ENCODE measurements at regions not wholly inside any gene's neighbourhood (a gene's known extent, or its start where the extent isn't known, plus 50 kb on each side); places are given as distances from the start of the nearest gene placed in this dataset.

DNA sequence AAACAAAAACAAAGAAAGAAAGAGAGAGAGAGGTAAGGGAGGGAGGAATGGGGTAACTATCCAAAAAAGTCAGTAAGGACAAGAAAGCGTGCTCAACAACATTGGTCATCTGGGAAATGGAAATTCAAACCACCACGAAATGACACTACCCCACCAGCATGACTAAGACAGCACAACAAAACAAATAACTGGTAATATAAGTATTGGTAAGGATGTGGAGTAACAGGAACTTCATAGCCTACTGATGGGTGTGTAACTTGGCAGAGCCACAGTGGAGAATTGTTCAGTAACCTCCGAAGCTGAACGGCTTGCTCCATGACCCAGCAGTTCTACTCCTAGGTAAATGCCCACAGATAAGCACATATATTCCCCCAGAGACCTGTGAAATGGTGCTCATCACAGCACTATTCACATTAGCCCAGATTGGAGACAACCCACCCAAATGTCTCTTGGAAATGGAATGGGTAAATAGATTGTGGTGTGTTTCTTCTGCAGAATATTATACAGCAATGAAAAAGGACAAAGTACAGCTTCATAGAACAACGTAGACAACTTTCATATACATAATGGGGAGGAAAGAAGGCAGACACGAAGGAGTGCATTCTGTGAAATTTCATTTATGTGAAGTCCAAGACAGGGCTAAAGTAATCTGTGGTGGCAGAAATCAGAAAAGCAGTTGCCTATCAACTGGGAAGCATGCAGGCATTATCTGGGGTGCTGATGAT, 95.5 kb upstream of the ATP6AP2 start:
- no peak for DNase-seq

DNA sequence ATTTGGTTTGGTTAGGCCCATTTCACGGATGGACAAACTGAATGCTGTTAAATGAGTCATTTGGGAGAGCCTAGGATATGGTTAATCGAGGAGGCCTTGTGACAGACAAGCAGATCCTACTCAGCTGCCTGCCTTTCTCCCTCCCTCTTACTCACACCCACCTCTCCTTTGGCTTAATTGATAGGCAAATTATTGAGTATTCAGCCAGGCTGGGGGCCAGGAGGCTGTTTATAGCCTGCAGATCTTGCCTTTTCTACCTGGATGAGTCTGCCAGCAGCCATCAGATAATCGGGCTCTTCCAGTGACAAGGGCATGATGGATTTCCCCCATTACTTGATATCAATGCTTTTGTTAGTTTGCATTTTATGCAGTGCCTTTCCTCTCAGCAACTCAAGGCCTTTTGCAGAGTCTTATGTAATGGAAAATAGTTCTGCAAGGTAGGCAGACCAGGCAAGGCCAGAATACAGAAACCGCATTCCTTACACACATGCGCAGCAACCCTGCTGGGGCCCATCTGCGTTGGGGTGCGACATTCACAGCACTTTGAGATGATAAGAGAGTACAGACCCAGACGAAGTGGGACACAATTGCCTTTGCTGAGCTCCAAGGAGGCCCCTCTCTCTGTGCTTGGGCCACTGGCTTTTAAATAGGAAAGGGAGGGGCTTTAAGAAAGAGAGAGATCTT, 96.2 kb upstream of the ATP6AP2 start:
- DNase-seq = no peak

DNA sequence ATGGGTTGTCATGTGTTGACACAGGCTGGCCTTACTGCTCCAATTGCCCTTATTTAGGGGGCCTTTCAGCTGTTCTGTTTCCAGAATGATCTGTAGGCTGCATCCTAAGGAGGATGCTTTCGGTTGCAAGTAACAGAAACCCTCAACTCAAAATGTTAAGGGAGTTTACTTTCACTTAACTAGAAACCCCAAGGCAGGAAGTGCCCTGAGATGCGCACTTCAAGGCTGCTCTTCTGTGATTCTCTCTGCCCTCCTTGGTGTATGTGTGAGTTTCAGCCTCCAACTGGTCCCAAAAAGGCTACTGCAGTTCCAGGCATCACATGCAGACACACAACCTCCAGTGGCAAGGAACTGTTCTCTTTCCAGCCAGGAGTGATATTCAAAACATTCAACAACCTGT, 97.3 kb upstream of the ATP6AP2 start:
- peak in 1 of 5 experiments; percentile 71 for DNase-seq

DNA sequence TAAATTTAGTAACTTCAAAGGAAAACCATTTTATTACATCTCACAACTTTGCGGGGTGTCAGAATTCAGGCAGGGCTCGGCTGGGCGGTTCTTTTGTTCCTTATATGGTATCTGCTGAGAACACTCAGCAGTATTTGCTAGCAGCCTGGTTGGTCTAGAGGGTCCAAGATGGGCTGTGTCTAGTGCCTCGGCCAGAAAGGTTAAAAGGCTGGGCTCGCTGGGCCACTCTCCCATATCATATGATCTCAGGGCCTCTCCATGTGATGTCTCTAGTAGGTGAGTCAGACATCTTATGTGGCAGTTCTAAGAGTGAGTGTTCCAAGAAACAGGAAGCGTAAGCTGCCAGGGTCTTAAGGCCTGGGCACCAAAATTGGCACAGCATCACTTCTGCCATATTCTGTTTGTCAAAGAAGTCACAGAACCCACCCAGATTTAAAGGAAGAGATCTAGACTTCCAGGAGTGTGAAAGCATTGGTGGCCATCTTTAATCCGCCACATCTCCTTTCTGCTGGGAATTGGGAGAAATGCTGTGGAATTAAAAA, 100.9 kb upstream of the ATP6AP2 start:
- DNase-seq = no peak

DNA sequence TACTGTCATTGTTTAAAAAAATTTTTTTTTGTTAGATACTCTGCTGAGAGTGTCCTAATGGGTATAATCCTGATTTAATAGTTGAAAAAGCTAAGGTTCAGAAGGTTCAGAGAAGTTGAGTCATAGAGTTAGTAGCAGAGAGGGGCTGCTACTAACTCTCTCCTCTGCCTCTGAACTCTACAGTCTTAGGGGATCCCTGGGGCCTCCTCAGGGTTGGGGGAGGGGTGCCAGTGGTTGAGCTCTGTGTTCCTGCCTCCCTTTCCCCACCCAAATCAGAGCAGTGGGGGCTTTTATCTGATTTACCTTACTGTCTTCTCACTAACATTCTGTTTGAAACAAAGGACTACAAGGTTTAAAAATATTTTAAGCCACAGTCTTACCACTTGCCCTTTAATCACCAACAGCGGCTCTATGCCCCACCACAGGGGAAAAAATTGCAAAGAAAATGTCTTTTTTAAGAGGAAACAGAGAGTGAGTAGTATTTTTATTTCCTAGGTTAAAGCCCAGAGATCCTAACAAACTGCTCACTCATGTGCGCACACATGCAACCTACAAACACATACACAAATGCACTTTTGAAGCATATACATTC, 102.2 kb upstream of the ATP6AP2 start:
- no peak for DNase-seq

DNA sequence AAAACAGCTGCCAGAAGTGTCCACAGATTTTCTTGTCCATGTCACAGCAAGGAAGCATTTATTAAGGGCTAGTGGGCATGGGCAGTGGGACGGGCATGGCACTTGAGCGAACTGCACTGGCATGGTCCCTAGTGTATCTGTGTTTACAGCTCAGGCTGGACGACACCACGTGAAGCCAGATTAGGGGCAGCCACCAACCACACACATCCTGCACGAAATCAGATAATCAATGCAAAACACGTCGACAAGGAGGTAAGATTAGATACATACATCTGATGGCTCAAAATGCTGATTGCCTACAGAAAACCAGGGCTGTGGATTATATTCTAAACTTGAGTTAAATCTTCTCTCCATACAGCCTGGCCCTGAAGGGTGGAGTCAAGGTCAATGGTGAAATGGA, 103.8 kb upstream of the ATP6AP2 start:
- DNase-seq = peak in 1 of 5 experiments; percentile 85

DNA sequence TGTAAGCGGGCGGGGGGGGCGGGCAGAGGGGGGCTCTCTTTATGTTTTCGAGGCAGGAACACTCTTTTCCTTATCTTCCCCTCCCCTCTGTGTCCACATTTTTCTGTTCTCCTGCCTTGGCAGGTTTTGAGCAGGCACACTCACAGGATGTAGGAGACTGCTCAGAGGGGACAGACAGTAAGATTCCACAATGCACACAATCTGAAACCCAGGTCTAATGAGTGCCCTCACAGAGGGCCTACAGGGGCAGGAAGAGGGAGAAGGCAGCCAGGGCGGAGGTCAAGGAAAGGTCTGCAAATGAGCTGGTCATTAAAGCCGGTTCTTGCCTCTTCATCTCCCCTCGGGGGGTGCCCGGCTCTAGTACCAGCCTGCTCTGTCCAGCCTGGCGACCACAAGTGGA, 106.1 kb upstream of the ATP6AP2 start:
- no peak for DNase-seq

DNA sequence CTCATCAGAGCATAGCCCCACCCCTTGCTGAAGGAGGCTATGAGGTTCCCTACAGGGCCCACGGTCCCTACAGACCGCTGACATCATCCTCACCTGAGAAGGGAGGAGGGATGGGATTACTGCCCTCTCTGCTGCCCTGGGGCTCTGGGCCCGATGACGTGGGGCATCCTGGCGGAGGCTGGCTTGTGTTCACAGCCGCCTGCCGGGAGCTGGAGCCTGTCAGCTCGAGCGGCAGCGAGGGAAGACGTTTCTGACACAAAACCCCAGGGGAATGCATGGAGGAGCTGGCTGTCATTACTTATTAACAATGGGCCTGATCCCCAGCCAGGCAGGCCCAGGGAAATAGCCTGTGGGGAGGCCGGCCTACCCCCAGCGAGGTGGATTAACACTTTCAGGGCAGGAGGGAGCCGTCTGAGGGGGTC, 106.6 kb upstream of the ATP6AP2 start:
- DNase-seq = no peak

DNA sequence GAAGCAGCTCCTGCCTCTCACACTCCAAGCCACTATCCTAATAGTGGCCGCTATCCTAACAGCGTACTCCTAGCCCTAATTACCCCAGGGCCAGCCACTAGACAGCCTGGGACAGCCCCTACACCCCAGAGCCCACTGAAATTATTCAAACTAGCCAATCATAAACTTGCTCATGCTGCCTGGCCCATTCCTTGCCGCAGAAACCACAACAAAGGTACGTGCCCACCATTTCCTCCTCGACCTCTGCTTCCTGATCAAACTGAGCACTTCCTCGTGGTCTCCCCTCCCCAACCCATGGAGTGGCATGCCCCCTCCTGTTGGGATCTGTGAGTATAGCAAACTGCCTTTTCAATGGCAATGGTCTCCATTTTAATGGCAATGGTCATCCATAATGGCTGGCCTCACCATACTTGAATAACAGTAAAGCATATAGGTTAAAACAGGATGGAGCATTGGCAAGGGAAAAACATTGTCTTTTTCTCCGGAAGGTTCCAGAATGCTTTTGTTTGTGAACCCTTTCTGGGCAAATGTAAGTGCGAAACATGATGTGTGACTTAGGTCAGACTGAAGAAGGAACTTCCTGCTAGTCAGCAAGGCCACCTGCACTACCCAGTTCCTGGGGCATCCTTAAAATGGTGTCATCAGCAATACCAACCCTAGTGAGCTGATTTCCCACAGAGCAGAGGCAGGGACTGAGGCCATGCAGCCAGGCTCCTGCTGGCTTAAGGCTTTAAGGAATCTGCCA, 107.1 kb upstream of the ATP6AP2 start:
- DNase-seq = peak in 1 of 5 experiments; percentile 10

DNA sequence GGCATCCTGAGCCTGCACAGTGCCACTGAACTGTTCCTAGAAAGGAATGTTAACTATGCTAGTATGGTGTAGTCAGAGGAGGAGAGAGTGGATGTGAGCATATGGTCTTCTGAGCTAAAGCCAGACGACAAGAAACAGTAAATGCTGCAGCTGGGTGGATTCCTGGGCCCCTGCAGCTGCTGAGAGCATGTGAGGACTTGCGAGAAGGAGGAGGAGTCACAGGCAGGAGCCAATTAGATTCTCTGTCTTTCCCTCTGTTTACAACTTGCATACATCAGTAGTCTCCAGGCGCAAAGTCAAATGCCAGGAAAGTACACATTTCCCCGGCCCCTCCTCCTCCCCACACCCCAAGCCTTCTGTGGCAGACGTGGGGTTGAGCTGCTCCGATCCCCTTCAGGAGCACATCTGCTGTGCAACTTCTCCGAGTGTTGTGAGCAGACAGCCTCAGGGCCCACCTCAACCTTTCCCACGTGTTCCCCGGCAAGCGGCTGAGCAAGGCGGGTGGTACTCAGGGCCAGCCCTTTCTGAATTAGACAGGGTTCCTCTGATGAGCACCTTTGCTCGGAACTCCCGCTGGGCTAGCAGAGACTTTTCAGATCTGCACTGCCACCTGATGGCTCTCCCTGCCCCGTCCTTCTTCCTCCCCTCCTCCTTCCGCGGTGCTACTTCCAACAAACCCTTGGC, 108.7 kb upstream of the ATP6AP2 start:
- peak in 1 of 5 experiments; percentile 50 for DNase-seq

DNA sequence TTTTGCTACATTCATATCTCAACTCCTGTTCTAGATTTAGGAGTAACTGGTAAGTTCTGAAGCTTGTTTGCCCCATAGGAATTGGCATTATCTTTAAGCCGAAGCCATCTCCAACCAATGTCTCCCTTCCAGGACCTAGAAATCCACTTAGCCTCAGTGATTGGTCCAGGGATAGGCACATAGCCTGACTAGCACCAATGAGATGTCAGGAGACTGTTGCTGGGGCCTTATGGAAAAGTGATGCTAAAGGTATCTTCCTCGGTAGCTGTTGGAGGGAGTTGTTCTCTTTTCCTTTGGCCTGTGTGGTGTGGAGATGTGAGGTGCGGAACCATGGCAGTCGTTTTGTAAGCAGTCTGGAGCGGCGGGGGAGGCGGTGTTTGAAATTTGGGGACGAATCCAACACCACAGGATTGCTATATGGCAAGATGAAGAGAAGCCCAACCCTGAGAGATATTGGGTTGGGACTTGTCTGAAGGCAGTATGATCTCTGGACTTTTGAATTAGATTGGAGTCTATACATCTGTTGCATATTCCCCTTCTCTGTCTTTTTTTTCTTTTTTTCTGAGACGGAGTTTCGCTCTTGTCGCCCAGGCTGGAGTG, 109.8 kb upstream of the ATP6AP2 start:
- no peak for DNase-seq

DNA sequence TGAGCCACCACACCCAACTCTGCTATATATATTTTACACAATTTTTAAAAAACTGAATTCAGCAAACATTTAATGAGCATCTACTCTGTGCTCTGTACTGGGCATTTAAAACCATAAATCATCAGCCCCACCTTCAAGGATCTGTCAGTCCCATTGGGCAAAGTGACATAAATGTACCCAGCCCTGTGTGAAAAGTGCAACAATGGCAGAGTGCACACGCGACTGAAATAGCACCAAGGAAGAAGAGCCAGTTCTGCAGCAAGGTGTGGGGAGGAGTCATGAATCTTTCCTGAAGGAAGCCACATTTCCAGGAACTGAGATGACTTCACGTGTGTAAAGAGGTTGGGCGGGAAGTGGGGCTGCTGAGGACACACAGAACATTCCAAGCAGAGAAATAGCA, 111.5 kb upstream of the ATP6AP2 start:
- no peak for DNase-seq

DNA sequence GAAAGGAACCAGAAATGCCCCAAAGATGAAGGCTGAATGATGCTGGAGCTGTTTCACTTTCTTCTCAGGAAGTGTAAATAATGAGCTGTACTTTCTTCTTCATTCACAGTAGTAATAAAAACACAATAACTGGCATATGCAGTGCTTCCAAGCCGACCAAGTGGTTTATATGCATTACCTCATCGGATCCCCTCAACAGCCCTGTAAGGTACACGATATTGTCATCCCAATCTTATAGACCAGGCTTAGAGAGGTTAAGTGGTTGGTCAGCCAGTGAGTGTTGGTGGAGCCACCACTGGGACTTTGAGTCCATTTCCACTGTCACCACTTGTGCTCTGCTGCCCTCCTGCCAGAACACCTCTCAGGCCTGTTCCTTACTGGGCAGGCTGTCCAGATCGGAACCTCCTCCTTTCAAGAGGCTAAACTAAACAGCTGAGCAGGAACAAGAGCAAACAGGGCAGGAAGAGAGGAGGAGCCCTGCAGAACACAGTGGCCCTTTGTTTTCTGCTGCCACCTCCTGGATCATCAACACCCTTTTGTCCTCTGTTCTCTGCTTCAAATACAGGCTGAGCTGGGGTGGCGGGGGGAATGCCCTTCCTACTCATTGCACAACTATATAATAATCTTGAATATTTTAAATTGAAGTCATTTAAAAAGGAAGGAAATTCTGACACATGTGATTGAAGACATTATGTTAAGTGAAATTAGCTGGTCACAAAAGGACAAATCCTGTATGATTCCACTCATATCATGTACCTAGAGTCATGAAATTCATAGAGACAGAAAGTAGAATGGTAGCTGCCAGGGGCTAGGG, 112.5 kb upstream of the ATP6AP2 start:
- peak in 1 of 5 experiments; percentile 73 for DNase-seq

DNA sequence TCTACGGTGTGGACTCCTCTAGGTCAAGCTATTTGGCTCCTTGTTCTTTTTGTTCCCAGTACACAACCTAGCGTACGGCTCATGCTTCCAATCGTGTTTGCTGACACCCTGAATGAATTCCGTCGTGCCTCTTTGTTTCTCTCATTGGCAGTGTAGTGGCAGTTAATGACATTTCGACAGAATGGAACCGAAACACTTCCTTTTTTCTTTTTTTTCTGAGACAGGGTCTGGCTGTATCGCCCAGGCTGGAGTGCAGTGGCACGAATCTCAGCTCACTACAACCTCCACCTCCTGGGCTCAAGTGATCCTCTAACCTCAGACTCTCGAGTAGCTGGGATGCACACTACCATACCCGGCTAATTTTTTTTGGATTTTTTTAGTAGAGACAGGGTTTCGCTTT, 113.3 kb upstream of the ATP6AP2 start:
- DNase-seq = no peak

DNA sequence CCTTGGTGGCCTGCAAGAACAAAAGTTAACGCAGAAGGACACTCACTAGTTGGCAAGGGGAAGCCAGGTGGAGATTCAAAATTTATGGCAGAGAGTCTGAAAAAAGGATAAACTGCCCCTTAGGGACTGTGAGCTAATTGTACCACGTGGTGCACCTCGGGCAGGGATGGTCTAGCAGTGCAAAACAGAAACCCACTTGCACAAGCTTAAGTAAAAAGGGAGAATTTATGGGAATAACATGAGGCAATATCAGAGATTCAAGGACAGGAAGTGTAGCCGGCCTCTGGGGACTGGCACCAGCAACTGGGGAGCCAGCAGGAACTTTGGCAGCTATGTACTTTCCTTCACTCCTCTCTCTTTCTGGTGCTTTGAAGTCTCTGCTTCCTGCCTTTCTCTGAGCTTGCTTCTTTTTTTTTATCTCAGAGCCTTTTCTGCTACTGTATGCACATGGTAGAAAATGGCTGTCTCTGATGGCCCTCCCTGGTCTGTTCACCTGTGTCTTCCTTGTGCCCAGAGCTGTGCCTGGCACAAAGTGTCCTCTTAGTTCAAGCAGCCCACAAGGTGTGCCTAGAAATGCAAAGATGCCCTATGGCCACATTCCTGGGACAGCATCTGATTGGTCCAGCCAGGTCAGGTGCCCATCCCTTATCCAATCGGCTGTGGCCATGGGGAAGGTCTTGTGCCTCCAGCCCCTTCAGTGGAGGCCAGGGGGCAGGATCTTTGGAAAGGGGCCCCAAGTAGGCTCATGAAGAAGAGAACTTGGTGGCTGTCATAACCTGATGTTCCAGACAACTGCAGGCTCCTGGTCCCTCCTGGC, 114.8 kb upstream of the ATP6AP2 start:
- no peak for DNase-seq

DNA sequence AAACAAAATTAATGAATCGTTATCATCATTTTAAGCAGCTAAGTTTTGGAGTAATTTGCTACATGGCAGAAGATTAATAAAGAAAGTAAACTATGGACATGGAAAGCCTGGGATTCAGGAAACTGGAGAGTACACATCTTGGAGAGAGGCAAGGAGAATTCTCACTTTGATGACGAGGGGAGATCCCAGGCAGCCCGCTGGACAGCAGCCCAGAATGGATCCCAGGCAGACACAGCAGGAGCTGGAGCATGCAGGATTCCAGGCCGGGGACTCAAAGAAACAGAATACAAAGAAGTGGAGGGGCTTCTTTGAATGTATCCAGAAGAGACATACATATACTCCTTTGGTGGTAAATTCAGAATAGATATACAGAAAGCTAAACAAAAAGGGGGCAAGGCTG, 118.0 kb upstream of the ATP6AP2 start:
- DNase-seq = no peak

DNA sequence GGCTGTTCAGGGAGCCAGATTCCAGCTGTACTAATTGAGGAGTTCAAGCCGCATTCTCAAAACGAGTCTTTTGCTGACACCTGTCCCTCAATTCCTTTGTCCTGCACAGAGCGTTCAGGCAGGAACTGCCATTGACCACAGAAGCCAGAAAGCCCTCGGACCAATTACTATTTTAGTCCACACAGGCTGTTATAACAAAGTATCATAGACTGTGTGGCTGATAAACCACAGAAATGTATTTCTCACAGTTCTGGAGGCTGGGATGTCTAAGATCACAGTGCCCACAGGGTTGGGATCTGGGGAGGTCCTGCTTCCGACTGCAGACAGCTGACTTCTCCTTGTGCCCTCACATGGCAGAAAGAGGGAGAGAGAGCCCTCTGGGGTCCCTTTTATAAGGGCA, 119.8 kb upstream of the ATP6AP2 start:
- no peak for DNase-seq

DNA sequence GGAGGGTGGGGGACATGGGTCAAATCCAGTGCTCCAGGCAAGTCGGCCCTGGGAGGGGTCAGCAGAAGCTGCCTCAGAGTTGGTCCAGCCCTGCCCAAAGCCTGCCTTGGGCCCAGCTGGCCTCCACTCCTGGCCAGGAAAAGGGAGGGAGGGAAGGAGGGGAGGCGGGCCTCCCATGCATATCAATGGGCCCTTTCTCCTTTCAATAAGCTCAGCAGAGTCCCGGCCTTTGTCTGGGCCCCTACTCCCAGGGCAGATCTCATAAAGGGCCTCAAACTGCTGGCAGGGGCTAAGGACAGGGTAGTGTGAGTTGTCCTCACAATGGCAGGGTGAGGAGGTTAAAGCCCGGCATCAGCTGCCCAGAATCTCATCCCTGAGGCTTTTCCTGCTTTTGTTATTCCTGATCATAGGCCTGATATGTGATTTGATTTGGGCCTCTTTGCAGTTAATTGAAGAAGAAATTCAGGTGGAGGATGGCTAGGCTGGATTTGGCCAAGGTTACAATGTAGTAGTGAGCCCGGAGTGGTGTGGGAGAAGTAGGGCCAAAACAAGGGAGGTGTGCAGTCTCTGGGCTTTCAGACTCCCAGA, 121.1 kb upstream of the ATP6AP2 start:
- DNase-seq = no peak

DNA sequence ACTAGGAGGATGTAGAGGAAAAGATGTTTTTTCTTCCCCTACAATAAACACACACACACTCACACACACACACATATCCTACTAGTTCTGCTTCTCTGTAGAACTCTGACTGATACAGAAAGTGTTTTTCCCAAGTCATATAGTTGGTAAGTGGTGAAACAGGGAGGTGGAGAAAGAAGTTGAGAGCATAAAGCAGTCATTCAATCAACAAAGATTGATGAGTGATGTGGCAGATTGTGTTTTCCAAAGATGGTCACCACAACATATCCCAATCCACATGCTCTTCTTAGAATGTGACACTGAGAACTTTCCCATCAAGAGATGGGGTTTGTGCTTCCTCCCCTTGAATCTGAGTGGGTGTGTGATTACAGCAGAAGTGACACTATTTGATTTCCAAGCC, 123.4 kb upstream of the ATP6AP2 start:
- DNase-seq = no peak

DNA sequence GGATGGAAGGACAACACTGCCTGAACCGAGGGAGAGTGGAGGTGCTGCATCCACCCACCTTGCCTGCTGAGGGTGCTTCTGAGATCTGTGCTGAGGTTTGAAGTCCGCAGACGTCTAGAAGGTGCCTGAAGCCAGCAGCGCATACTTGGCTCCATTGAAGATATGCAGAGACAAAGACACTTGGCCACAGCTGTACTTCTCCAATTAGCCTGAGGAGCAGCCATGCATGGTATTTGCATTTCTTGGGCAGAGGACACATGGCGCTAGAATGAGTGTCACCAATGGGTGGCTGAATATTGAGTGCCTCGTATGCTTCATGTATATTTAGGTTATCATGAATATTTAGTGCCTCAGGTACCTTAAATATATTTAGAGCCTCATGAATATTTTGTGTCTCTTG, 128.7 kb upstream of the ATP6AP2 start:
- DNase-seq = no peak
